Stimulated activated CD4-positive, alpha-beta T cell treated with anti-CD3 and anti-CD28 coated beads, Interleukin-12 subunit alpha, Interleukin-12 subunit beta, amount 100 ng/mL, for 48 hours (primary cell): ENCODE measurements at regions not wholly inside any gene's neighbourhood (a gene's known extent, or its start where the extent isn't known, plus 50 kb on each side); places are given as distances from the start of the nearest gene placed in this dataset.

Experiments
- DNase-seq, 3 donors: peaks; one replicate each; pipeline ENCODE4 v3.0.0-alpha.2; 2020; ENCODE audit warnings: low read depth in 2 of 3, low spot score in 1 of 3

- DNase-seq, result no peak
Measured at GRCh38 chr2:239581352-239581901, 180.6 kb upstream of the HDAC4 start.

GRCh38 chr2:239580199-239580527 is 179.3 kb upstream of the HDAC4 start:
- DNase-seq, result no peak

GRCh38 chr2:239579524-239580198 is 178.8 kb upstream of the HDAC4 start:
- no peak for DNase-seq

- no peak for DNase-seq
Measured at GRCh38 chr2:239579081-239579480, 178.3 kb upstream of the HDAC4 start.

- no peak for DNase-seq
Measured at GRCh38 chr2:239578381-239578780, 177.6 kb upstream of the HDAC4 start.

- no peak for DNase-seq
Measured at GRCh38 chr2:239577935-239578334, 177.1 kb upstream of the HDAC4 start.

GRCh38 chr2:239576784-239577685 is 176.2 kb upstream of the HDAC4 start:
- no peak for DNase-seq

- DNase-seq, result no peak
Measured at GRCh38 chr2:239575931-239576445, 175.2 kb upstream of the HDAC4 start.

- no peak for DNase-seq
Measured at GRCh38 chr2:239574434-239575156, 173.8 kb upstream of the HDAC4 start.

- no peak for DNase-seq
Measured at GRCh38 chr2:239574054-239574433, 173.2 kb upstream of the HDAC4 start.

GRCh38 chr2:239570971-239571520 is 170.2 kb upstream of the HDAC4 start:
- no peak for DNase-seq

- DNase-seq, result no peak
Measured at GRCh38 chr2:239570216-239570925, 169.6 kb upstream of the HDAC4 start.

GRCh38 chr2:239569401-239570090 is 168.7 kb upstream of the HDAC4 start:
- DNase-seq, result no peak

- DNase-seq, result no peak
Measured at GRCh38 chr2:239568601-239569000, 167.8 kb upstream of the HDAC4 start.

GRCh38 chr2:239567786-239568185 is 167.0 kb upstream of the HDAC4 start:
- no peak for DNase-seq

- no peak for DNase-seq
Measured at GRCh38 chr2:239566995-239567568, 166.3 kb upstream of the HDAC4 start.

GRCh38 chr2:239566162-239566994 is 165.6 kb upstream of the HDAC4 start:
- no peak for DNase-seq

- no peak for DNase-seq
Measured at GRCh38 chr2:239564587-239564986, 163.8 kb upstream of the HDAC4 start.

- no peak for DNase-seq
Measured at GRCh38 chr2:239563561-239563960, 162.7 kb upstream of the HDAC4 start.
